NCI-H2171 (cell line): ENCODE measurements at regions not wholly inside any gene's neighbourhood (a gene's known extent, or its start where the extent isn't known, plus 50 kb on each side); places are given as distances from the start of the nearest gene placed in this dataset.

Experiments
- DNase-seq: peaks from one replicate; lab custom pipeline; 2025; lab: John Stamatoyannopoulos, UW

DNA sequence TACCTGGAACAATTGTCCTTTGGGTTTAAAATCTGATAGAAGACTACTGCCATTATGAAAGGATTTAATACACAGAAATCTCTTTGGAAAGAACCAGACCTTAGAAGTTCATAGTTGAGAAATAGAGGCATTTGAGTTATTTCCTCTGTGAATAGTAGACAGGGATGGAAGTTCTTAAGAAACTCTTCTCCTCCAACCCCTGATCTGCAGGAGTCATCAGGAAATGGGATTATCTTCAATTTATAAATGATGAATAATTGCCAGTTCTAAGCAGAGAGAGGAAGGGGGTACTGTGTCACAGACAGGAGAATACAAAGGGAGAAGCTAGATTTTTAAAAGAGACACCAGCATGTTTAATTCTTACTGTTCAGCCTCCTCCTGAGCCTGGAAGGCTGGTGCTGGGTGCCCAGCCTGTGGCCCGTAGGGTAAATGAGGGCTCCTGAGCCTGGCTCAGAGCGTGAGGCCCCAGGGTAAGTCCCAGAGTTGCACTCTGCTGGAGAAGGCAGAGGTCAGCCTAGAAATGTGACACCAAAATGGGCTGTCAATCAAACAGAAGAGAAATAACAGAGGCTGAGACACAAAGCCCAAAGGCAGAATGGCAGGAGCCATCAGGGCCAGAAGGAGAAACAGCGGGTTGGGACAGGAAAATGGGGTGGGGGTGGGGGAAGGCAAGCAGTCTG is 58.2 kb upstream of the PKDCC start:
- DNase-seq, result no peak

DNA sequence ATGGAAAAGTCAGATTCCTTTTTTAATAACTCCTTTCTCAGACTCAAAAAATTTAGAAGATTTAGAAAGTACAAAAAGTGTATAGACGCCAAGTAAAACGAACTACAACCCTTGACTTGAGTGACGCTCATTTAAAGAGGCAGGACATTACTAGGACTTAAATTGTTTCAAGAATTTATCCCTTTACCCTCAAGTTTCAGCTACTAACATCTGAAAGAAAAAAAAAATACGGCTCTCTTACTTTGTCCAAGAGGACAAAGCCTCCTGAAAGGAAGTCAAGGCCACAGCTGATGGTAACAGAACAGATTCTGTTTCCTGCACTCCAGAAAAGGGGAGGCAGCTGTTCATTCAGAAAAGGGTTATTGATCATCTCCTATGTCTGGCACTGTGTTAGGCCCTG is 57.6 kb upstream of the PKDCC start:
- DNase-seq, result no peak

DNA sequence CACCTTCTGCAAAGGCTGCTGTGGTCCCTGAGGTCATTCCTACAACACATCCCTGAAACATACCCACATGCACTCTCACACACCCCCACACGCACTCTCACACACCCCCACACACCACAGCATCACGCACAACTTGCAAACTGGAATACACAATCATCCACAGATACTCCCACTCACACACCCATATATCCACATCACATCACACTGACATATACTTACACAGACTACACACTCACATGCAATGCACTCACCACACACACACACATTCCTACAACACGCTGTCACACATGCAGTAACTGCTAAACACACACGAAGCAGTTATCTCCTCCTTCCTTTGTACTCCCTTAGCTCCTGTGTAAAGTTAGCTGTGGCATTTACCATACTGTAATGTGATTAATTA is 57.1 kb upstream of the PKDCC start:
- no peak for DNase-seq

DNA sequence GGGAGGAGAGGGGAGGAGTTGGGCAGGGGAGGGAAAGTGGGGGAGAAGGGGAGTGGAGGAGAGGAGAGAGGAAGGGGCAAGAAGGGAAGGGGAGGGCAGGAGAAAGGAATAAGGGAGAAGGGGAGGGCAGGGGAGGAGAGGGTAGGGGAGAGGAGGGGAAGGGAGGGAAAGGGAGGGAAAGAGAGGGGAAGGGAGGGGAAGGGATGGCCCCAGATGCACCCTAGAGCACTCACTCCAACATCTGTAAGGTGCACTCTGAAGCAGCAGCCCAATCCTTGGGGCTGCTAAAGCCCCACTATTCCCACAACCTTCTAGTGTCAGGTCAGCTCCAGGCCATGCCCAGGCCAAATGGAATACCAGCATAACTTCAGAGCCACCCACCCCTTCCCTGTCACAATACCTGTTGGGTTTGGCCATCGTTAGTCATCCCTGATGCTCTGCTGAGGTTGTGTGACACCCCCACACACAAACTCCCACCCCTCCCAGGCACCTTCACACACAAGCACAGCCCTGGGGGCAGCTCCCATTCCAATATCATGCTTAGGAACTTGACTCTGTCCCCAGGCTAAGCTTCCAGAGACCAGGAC is 55.7 kb upstream of the PKDCC start:
- DNase-seq, result no peak

DNA sequence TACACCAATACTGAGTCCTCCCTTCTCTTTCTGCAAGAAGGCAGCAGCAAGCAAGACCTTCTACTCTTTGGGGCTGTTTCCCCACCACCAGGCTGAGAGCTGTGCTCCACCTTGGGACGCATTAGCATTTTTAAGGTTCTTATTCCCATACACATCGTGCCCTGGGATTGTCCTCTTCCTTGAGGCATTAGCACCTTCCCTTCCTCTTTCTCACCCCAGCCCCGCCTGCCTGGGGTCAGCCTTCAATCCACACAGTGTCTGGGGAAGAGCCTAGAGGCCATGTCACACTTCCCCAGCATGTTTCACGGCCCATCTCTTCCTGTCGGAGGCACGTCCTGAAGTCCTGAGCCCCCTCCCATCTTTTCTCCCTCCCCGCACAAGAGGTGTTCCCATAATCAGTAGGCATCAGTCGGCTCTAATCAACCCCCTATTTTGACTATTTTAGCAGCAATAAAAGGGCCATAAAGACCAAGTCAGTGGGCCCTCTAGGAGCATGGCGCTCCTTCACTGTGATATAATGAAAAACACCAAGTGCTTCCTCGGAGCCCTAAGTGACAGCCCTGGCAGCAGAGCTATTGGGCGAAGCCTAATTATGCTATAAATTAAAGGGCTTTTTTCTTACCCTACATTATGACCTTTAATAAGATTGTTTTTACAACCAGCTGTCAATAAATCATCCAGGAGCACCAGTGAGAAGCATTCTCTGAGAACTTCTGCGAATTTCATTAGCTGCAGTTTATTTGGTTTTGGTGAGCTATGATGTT is 55.0 kb upstream of the PKDCC start:
- no peak for DNase-seq

DNA sequence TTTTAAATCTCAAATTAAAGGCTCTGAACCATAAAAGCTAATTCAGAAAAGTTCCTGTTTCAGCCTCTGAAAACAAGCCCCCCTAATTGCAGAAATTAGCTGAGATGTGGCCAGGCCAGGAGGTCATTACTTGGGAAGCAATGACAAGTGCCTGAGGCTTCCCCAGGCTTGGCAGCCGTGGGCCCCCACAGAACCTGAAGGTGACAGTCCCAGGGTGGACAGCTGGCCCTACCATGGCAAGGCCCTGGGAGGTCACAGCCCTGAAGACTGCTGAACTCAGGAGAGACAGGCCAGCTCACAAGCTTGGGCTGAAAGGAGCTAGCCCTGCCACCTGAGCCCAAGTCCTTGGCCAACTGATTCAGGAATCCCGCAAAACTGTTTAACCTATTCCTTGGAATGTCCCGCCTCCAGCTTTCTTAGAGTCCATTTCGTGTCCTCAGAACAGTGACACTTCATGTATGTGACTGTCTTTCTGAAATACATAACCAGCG is 54.3 kb upstream of the PKDCC start:
- no peak for DNase-seq

DNA sequence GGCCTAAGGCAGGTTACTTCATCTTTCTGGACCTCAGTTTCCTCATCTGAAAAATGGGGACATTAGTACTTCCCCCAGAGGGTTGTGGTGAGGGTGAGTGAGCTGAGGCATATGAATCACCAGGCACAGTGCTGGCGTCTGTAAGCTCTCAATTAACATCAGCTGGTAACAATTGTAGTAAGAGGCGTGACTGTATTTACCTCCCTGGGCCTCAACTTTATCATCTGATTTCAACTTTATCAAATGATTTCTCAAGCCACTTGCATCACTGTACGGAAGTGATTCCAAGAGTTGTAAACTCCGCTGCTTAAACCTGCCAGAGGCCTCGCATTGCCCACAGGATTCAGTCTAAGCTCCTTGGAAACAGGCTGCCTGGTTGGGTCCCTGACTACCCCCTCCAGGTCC is 53.6 kb upstream of the PKDCC start:
- no peak for DNase-seq

DNA sequence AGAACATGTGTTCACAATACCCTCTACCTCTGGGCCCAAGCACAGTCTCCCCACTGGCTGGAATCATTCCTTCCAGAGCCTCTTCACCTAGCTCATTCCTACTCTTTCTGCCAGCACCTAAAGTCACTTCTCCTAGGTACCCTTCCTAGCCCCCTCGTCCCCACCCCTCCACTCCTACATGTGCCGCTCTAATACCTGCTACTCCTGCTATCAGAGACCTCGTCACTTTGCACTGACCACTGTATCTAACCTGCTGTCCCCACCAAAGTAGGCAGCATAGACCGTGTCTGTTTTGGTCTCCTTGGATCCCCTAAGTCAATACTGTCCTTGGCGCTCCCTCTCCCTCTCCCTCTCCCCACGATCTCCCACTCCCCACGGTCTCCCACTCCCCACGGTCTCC is 53.2 kb upstream of the PKDCC start:
- no peak for DNase-seq

DNA sequence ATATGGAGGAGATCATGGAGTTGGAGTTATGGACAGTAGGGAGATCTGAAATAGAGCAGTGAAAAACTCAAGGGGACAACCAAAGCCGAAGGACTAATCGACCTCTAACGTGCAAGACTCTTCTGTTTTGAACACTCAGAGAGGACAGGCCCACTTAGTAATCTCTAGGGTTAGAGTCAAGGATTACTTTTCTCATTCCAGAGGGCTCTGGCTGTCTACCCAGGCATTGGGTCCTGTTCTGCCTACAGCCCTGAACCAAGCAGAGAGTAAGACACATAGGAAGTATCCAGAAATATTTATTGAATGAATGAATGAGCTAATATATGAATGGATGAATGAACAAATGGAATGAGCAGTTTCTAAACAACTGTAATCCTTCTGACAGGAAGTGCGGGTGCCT is 50.3 kb upstream of the PKDCC start:
- DNase-seq, result no peak
